ENCODE measurements at regions not wholly inside any gene's neighbourhood (a gene's known extent, or its start where the extent isn't known, plus 50 kb on each side); places are given as distances from the start of the nearest gene placed in this dataset.

GRCh38 chr14:49982082-49982481 is 89.2 kb downstream of the ARF6 start:
- no peak for TF ChIP-seq CTCF (IDR thresholded peaks at IDR 0.05)
- no peak for TF ChIP-seq POLR2A (IDR thresholded peaks at IDR 0.05)

Data from esophagus squamous epithelium (tissue), 4 donors.